ENCODE measurements at regions not wholly inside any gene's neighbourhood (a gene's known extent, or its start where the extent isn't known, plus 50 kb on each side); places are given as distances from the start of the nearest gene placed in this dataset.

DNA sequence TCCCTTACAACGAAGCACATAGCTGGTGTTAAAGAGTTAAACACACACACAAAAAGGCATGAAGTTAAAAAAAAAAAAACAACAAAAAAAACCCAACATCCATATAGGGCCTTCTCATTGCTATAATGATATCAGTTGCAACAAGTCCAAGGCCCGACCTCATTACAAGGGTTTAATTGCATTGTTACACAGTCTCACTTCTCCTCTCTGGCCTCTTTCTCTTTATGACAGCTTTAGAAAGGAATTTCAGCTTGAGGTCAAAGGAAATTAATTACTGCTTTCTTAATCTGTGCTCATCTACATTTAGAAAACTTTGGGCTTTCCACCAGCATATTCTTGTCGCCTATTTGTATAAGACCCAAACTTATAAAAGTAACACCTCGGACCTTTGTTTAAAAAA lies 342.1 kb downstream of the NR2F2 start:
- DNase-seq (ENCODE audit: low read depth, low spot score) = no peak

DNA sequence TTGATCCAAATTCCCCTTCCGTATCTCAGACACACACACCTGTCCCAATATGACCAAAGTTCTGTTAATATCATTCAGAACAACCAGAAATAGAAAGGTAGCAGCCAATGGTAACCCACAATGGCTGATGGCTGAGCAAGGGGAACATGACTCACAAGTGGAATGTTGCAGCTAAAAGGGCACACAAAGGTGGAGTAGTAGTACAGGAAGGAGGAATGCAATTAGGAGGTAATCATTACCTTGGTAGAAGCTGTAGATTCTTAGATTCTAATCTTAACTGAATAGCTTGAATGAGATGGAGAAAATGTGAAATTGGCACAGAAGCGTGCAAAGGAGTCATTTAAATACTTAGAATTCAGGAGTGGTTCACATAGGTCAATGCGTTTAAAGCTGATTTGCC lies 347.9 kb downstream of the NR2F2 start:
- no peak for DNase-seq (ENCODE audit: low read depth, low spot score)

DNA sequence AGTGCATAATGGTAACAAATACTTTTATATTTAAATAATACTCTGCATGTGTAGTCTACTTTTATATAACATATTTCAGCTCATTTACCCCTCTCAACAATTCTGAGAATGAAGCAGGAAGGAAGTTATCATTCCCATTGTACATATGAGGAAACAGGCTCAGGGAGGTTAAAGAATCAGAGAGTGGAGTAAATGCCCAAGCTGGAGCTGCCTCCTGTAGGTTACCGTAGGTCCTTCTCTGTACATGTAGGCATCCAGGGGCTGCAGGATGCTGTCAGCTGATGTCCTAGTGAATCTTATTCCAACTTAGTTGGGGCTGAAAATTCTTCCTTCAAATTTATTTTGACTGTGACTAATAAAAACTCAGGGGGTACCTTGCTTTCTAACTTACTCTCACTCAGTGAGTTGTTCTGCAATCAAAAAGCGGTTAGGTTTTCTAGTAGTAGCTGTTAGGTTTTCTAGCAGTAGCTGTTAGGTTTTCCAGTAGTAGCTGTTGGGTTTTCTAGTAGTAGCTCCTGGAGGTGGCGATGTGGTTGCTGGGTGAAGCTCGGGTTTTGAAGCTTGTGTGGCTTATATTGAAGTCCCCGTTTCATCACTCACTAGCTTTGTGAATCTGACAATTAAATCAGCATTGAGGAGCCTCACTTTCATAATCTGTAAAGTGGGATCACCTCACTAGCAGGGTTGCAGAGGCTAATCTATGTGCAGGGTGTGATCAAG lies 357.0 kb downstream of the NR2F2 start:
- DNase-seq (ENCODE audit: low read depth, low spot score) = no peak

DNA sequence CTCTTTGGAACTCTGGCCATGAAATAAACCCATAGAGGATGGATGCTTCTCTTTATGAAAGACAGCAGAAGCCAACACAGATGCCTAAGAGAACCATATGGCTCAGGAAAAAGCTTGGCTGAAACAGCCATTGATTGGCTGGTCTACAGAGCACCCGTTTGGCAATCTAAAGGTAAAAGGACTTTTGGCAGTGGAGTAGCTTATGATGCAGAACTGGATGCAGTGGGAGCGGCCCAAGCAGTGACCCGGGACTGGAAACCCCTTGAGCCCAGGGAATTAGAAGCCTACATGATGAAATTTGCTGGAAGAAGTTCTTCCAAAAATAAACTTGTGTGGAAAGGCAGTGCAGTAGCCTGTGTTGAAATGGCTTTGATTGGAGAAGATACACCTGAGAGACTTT lies 360.2 kb downstream of the NR2F2 start:
- DNase-seq (ENCODE audit: low read depth, low spot score) = no peak

DNA sequence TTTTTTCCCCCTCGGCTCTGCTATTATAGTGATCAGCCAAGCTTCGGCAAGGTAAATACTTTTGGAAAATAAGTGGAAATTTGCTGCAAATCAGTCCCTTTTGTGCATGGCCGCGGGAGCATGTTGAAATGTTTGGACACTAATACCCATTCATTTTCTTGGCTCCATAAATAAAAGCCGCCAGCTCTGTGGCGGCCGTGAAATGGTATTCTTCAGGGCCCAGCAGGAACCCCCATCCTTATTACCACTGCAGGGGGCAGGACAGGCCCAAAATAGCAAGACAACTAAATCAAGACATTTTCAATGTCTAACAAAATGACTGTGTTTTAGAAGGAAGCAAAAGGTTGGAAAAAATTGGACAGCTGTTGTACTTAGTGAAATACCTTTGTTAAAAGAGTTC lies 362.3 kb downstream of the NR2F2 start:
- no peak for DNase-seq (ENCODE audit: low read depth, low spot score)

DNA sequence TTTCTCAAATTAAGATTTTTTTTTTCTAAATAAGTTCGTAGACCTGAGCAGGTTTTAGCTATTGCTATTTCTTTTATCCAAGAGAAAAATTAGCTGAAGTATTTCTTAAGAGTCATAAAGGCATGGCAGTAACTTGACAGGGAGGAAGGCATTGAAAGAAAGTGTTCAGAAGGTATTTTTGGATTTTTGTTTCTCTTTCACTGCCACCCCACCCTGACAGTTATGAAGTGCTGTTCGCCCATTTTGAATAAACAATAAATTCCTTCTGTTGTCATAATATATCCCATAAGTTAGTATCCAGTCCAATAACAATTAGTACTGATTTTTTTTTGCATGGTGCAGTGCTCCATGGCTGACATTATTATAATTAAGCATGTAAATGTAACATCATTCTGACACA lies 363.0 kb downstream of the NR2F2 start:
- DNase-seq (ENCODE audit: low read depth, low spot score) = no peak

DNA sequence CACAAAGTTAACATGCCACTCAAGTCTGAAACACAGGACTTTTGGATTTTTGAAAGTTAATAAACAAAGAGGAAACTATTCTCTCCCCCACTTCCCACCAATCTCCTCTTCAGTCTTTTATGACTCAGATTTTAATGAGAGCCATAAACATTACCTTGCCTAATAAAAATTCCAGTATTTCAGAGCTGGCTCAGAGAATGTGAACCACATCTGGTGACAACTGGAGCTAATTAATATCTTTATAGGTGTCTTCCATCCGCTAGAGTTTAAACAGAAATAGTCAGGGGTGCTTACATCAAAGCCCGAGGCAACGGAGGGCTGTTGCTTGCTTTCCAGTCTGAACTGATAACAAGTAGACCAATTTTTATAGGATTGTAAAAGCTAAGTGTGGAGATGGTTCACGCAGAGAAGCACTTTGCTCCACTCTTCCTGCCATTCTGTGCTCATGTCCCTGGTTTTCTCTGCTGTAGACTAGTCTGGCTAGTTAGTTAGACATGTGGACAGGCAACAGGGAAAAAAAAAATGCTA lies 363.6 kb downstream of the NR2F2 start:
- DNase-seq (ENCODE audit: low read depth, low spot score) = no peak

DNA sequence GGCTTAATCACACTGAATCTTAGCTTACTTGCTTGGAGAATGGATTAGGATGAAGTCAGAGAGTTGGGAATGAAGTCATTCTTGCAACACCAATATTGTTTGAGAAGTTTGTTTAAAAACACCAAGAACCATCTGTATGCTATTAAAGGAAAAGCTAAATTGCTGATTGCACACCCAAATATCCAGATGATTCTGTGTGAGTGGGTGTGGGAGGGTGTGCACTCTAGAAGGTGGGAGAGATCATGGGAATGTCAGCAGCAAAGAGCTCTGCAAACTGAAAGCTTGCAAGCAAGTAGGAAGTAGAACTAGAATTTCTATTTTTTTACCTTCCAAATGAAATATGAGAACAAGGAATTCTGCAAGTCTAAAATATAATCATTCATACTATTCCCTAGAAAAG lies 364.9 kb downstream of the NR2F2 start:
- DNase-seq (ENCODE audit: low read depth, low spot score) = no peak

DNA sequence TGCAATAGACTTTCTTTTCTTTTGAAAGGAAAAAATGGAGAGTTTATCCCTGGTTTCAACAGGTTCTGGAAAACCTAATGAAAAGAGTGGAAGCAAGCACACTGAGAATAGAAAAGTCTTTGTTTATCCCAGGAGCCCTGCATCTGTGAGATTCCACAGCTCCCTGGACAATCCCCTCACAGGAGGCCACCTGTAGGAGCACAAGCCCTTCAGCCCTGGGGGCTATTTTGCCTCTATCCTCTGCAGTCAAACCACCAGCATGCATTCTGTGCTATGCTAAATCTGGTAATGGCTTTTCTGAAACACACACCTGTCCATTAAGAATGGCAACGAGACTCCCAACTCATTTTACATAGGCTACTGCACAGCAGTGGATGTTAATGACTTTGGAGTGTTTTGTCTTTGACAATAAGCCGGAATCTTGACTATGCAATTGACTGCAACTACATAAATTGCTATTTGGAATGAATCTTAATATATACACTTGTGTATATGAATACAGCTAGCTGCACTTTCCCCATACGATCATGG lies 369.4 kb downstream of the NR2F2 start:
- no peak for DNase-seq (ENCODE audit: low read depth, low spot score)

DNA sequence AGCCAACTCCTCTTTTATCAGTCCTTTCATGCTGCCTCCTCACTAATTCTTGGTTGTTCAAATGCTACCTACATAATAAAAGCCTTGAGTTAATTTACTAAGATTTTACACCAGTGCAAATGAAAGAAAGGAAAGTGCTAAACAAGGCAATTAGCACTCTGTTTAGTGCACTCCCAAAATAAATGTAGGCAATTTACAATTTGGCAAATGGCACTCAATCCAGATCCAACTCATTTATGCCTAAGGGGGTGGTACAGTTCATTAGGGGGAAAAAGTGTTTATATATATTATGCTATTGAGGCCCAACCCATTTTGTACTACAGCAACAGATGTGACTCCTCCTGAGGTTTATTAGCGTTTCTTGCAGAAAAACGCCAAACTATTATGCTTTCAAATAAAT lies 370.1 kb downstream of the NR2F2 start:
- DNase-seq (ENCODE audit: low read depth, low spot score) = no peak

DNA sequence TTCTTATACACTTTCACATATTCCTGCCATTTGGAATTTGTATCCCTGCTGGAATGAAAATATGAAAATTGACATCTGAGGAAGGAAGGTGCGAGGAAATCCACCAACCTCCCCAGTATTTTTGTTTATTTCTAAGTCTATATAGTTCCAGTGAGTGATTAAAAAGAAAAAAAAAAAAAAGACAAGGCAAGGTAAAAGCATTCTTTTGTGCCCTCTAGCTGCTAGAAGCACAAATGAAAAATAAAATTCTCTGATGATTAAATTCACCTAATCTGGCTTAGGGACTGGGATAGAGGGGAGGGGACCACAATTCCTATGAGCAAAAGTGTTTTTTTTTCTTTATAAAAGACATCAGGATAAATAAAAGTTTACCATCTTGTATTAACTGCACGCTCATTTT lies 370.9 kb downstream of the NR2F2 start:
- DNase-seq (ENCODE audit: low read depth, low spot score) = no peak

DNA sequence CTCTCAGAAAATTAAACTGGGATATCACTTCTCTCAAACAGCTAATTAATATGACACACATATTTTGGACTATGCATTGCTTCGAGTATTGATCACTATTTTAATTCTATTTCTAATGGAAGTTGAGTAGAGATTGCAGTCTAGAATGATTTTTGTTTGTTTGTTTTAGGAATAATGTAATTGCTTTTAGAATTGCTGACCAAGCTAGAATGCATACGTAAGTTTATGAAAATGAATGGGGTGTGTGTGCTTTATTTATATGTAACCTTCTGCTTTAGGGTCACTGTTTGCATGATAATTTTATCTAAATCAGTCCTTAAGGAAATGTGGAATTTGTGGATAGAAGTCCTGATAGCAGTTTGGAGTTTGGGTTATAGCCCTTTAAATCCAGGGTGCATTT lies 371.4 kb downstream of the NR2F2 start:
- DNase-seq (ENCODE audit: low read depth, low spot score) = no peak

DNA sequence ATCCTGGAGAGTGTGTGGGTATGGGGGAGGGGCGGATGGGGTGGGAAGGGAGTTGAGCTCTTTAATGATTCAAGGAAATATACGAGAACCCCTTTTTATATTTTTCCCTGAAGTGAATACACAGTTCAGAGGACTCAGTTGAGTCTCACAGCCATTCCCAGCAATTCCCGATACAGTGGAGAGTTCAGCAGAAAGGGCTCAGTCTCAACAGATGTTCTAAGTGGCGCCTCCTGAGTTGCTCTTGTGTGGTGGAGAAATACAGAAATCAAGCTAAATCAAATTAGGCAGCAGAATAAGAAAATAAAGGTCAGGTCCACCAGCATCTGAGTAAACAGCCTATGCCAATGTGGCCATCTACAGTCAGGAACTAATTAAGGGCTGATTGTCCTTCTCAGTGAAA lies 372.1 kb downstream of the NR2F2 start:
- DNase-seq (ENCODE audit: low read depth, low spot score) = no peak

DNA sequence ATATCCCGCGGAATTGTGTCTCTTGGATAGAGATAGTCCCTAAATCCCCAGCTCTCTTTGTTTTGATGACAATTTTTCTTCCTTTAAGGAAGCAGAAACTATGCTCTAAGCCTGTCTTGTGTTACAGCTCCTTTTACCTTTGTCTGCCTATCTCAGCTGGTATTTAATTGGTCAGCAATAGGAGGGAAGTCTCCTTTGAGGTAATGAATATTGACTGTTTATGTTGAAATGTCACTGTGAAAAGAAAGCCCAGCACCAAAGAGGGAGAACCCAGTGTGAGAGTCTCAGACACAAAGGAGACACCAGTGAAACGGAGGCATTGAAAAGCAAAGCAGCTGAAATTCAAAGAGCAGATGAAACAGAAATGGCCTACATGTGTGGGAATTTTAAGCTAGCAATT lies 372.6 kb downstream of the NR2F2 start:
- no peak for DNase-seq (ENCODE audit: low read depth, low spot score)

DNA sequence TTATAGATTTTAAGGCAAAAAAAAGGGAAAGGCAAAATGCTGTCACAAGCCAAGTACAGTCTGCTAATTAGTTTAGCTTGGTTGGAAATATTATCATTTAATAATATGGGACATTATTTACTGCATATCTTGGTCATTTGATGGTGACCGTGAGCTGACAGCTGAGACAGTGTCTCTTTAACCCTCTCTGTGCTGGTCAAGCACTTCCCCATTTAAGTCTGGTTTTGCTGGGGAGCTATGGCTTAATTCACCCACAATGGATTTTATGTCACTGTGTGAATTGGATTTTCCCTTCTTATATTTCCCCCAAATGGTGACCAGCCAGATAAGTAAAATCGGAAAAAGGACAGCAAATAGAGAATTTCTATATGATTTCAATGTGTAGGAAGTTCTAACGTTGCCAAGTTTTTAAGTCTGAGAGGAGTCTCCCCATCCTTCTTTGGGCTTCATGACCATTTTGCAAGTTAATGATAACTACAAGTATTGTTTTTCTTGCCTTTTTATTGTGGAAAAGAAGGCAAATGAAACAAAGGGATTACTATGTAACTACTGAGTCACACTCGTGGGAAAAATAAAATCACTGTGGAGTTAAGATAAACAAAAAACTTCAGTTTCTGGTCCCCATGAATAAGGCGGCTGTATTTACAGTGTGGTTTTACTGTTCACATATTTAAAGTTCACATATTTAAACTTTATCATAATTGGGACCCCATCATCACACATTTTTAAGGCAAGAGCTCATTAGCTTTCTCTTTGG lies 373.5 kb downstream of the NR2F2 start:
- DNase-seq (ENCODE audit: low read depth, low spot score) = no peak

DNA sequence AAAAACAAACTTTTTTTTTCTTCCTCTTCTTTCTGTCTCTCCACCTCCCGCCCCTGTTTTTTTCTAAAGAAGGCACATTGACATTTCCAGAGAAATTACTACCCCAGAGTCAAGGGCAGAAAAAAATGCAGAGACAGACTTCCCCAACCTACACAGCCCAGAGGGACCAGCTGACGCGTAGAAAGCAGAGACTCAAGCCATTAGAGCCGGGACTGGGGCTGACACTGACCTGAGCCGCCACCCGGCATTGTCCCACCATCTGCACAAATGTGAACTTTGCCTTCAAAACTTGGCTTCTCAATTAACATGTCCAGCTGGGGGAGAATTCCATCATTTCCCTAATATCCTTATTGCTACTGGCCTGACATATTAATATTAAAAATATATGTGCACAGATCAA lies 385.6 kb downstream of the NR2F2 start:
- no peak for DNase-seq (ENCODE audit: low read depth, low spot score)

DNA sequence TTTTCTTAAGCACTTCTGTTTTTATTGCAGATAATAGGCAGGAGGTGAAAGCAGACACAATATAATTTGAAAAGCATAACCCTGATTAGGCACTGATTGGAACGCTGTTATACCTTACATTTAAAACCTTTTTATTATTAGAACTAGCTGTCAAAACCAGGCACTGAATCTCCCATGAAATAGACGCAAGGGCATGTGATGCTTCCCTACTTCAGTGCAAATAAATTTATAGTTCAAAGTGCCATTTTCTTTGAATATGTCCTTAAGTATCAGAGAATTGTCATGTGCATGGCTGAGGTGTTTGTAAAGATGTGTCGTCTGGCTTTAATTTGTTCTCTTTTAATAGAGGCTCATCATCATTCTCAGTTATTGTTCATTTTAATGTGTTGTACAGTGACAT lies 386.0 kb downstream of the NR2F2 start:
- DNase-seq (ENCODE audit: low read depth, low spot score) = no peak

DNA sequence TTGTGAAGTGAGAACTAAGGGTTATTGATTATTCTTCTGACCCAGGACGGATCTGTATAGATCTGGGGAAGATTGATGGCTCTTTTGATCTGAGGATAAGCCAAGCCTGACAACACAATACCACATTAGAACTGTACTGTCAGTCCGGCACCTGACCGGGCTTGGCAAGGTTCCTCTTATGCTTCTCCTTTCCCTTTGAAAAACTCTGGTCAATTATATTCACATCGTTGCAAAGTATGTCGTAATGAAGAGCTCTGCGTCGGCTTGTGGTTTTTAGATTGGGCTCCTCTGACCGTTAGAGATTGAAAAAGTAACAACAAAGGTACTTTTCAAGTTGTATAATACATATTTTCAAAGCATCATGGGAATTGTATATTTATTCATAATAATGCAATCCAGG lies 389.8 kb downstream of the NR2F2 start:
- no peak for DNase-seq (ENCODE audit: low read depth, low spot score)

DNA sequence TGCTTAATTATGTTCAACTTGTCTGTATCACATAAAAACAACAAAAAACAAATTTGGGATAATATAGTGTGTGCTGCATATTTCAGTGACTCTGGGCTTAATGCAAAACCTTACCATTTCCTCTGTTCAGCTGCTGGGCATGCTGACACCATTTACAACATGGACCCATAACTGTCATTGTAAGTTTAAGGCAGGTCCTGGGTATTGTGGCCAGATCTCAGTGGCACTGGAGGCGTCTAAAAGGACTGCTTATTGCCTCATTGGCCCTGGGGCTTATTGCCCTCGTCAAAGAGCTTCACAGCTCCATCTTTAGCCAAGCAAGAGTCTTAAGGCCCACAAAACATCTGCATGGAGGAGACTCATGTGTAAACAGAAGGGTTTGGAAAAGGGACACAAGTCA lies 390.2 kb downstream of the NR2F2 start:
- DNase-seq (ENCODE audit: low read depth, low spot score) = no peak

DNA sequence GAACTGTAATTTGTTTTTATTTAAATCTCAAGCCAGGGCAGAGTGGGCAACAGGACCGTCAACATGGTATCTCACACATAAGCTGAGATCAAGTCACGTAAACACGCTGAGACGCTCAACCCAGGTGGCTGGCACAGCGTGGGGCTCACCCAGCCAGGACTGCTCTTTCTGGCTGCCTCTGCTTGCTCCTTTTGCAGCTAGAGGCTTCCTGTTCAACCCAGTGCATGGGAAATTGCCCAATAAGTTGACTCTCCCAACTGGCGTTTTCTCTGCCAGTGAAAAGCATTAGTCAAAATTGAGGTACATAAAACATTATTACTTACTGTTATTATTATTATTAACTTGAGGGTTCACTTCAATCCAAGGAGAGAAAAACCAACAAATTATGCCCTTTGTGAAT lies 398.1 kb downstream of the NR2F2 start:
- DNase-seq (ENCODE audit: low read depth, low spot score) = no peak

DNA sequence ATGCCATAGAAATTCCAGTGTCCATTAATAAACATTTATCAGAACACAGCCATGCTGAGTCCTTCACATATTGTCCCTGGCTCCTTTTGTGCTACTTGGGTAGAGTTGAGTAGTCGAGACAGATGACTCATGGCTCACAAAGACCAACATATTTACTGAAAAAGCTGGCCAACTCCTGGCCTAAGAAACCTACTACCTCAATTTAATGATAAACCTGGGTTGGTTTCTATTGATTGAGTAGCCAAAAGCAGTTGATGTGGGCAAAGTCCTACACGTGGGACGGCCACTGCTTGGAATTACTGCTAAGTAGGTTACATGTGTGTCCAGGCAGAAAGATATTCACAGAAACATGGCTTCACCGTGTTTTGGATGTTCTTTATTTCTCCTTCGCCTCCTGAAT lies 402.2 kb downstream of the NR2F2 start:
- no peak for DNase-seq (ENCODE audit: low read depth, low spot score)

DNA sequence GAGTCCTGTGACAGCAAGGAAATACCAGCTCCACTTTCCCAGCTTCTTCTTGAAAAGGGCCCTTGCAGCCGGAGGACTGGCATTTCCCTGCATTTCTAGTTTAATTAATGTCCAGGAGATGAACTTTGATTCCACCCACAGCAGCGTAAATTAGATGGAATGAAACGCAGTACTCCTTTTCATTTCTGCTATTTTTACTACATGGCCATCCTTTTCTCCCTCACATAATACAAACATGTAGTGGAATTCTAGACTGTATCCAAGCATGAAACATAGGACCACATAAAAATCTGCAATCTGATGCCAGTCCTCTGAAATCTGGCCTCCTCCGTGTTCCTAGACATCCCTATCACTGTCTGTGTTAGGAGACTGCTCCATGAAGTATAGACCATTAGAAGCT lies 403.2 kb downstream of the NR2F2 start:
- DNase-seq (ENCODE audit: low read depth, low spot score) = no peak

DNA sequence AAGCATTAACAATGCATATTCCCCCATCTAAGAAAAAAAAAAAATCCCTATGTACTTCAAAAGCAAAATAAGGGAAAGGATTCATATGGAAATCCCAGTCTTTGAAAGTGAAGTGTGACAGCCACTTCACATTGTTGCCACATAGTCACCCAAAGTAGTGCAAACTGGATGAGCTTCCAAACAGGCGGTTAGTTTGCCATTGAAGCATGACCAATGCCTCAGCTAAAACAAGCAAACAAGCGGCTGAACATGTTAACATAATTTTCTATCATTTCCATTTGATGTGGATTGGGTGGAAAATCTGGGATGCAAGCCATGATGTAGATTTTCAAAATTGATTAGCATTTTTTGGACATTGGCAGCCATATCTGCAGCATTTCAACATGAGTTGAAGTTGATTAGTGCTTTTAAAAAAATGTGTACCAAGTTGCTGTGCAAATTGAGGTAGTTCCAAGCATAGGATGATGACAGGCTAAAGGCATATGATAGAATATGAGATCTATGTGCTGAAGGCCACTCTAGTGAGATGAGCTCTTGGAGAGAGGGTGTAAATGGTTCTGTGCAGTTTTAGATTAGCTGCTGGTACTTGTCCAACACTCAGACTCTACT lies 405.2 kb downstream of the NR2F2 start:
- no peak for DNase-seq (ENCODE audit: low read depth, low spot score)
